Activated CD4-positive, alpha-beta T cell treated with anti-CD3 and anti-CD28 coated beads, Interleukin-2, Interleukin-6, amounts not matched to agents 100 ng/mL and 50 ng/mL, durations not matched to agents 16 hours and 8 hours (primary cell): ENCODE measurements at regions not wholly inside any gene's neighbourhood (a gene's known extent, or its start where the extent isn't known, plus 50 kb on each side); places are given as distances from the start of the nearest gene placed in this dataset.

Source experiments
- DNase-seq: peaks from one replicate; pipeline ENCODE4 v3.0.0-alpha.2; 2020

DNA sequence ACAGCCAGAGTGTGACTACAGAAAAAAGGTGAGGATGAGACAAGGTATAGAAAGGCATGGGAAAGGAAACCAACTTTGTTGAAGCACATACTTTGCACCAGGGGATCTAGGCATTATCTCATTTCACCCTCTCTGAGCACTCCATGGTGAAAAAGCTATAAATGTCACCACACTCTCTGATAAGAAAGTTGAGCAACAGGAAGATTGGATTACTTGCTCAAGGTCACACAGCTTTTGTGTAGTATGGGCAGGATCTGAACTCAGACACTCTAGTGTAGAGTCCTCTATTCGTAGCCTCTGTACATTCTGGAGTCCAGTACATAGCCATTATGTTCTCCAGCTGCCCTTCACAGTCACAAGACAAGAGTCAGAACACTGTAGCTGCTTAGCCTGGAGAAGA, 163.4 kb upstream of the SEMA6D start:
- DNase-seq = no peak

DNA sequence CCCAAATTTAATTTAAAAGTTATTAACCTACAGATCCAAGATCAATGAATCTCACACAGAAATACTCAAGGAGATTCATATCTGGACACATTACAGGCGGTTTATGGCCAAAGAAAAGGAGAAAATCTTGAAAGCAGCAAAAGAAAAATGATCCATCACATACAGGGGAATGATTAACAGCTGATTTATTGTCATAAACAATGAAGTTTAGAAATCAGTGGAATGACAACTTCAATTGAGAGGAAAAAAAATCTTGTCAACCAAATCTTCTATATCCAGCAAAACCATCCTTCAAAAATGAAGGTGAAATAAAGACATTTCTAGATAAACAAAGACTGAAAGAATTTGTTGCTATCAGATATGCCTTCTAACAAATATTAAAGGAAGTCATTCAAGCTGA, 156.2 kb upstream of the SEMA6D start:
- DNase-seq = no peak

DNA sequence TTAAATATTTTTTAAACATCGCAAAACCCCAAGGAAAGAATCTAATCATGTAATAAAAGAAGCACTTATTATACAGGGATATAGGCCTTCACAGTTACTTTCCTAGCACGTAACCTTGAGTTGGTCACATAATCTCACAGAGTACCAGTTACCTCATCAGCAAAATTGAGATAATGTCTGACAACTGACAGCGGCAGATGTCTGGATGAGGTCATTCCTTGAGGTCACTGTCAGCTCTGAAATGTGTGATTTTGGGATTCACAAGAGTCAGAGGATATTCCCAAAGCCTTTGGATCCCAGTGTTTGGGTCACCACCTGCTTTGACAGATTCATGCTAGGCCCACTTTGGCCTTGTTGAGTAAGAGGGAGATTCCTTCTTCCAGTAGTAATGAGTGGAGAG, 151.4 kb upstream of the SEMA6D start:
- DNase-seq = no peak

DNA sequence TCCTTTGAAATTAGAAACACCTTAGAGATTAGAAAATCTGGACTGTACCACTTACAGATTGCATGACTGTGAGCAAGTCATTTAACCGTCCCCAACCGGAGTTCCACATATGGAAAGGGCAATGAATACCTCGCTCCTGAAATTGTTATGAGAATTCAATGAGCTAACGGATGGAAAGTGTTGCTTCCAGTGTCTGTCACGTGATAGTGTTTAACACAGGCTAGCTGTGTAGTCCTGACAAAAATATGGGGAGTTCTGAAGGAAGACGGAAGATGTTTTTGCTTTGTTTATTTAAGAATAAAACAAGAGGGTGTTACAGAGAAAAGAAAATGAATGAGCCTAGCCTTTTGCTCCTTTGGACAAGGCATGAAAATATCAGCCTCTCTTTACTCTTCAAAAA, 150.7 kb upstream of the SEMA6D start:
- DNase-seq = no peak

DNA sequence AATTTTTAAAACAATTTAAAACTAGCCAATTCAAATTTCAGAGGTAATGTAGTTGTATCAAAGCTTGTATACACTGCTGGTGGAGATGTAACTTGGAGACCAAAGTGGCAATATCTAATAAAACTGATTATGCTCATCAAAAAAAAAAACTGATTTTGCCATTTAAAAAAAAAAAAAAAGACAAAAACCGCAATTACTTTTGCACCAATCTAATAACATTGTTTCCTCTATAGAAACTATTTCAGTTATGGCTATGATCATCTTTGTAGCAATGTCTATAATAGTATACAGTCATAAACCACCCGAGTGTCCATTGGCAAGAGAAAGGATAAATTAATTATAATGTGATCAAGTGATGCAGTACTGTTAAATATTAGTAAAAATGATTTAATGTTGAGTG, 149.3 kb upstream of the SEMA6D start:
- no peak for DNase-seq

DNA sequence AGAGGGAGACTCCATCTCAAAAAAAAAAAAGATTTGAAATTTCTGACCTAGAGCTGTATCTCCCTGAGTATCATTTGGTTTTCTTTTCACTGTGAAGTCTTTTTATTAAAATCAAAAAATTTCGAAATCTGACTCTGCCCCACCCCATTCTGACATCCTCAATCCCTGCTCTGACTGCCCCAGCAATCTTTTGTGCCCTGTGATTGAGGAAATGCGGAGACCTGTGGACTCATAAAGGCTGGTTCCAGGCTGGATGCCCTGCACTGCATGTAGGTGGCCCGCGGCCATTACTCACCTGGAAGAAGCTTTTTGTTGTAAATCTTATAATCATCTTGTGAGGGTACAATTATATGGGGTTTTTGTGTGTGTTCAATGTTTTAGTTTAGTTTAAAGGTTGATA, 147.3 kb upstream of the SEMA6D start:
- no peak for DNase-seq

DNA sequence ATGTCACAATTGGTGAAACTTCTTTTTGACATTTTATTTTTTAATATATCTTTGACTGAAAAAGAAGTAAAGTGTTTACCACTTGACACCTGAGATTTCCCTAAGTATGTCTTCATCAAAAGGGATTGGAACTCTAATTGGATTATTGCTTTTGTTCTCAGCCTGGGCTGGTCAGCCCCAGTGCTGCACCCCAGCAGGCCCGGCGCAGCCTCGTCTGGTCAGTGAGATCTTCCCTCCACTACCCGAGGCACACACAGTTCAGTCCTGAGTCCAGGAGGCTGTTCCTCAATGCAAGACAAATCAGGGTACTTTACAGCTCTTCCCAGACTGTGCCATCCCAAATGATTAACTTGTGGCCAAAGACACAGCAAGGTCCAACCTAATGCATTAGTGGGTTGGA, 146.9 kb upstream of the SEMA6D start:
- no peak for DNase-seq

DNA sequence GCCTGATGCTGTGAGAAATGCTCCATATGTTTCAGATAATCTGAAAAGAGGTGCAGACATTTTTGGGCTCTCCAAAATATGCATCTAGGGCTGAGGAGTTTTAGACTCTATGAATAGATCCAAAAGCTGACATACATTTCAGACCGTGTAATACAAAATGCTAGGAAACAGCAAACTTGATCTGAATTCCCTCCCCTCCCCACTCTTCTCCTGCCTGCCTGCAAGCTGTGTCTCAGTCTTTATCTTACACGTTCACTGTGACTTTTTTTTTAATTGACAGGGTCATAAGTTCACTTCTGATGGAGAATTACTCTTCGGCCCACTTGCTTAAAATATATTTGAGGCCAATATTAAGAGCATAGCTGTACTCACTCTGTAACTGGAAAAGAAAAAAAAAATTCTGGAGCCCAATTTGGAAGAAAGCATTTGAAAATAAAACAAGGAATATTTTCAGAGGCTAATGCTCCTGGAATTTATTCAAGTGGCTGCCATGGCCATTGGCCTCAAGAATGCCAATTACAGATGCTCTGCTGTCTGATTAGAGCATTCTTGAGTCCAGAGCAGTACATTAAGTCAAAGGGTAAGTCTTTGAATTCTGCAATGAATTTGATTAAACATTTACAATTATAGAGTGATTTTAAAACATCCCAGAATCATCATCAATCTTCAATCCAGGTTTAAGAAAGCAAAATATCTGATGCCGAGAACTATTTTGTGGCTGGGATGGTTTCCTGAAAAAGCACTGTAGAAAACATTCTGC, 146.2 kb upstream of the SEMA6D start:
- no peak for DNase-seq

DNA sequence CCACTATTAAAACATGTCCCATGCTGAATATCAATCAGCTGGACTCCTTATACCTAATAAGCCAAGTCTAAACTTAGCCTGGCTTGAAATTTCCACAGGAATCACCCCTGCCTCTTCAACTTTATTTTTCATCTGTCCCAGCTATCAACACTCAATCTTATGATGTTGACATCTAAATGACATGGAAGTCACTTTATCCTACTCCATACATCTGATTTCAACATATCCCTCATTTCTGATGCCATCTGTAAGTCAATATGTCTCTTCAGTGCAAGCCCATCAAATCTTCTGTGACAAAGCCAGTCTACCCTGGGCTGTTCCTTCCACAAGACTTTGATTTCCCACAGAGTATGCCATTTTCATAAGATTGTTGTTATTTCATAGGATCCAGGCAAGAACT, 143.6 kb upstream of the SEMA6D start:
- no peak for DNase-seq

DNA sequence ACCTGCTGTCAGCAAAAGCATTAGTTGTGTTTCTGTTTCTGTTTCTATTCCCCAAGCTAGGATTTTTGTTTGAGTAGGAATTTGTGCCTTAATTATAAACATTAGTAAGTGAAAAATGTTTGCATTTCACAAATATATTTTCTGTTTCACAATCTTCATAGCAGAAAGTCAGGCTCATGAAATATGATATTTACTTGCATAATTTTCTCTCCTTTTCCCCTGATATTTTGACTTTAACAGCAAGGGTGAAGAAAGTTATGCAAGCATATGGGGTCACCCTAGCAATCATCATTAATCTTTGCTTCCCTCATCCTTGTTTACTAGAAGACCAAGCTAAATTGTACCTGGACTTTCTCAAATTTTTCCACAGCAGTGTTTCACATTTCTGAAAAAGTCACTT, 140.3 kb upstream of the SEMA6D start:
- DNase-seq = no peak

DNA sequence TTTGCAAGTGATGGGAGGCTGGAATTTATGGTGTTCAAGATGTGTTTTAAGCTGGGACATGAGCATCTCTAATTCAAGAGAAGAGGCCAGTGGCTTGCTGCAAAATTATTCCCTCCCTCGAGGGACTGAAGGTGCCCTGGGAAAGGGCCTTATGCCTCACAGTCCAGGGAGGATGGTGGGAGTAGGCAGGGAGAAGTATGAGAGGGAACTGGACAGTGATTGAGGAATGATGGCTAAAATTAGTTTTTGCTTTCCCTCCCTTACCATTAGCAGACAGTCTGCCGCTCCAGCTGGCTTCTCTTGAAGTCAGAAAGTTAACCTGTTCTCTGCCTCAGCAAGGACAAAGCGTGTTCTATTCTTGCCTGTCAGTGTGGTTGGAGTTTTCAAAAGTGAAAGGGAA, 139.8 kb upstream of the SEMA6D start:
- no peak for DNase-seq

DNA sequence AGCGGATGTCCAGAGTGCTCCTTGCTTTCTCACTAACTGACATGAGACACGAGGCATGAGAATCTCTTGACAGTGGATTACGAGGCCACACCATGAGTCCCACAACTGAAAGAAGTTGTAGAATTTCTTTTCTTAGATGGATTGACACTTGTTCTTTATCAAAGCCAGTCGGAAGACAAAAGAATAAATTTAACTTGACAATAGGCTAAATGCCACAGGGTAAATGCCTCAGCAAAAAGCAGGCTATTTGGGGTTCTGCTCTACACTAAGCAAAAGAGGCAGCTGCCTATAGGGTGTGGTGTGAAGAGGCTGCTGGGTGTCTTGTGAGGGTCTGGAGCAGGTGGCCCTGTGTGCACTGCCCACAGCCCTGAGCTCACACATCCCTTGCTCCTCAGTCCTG, 135.1 kb upstream of the SEMA6D start:
- no peak for DNase-seq

DNA sequence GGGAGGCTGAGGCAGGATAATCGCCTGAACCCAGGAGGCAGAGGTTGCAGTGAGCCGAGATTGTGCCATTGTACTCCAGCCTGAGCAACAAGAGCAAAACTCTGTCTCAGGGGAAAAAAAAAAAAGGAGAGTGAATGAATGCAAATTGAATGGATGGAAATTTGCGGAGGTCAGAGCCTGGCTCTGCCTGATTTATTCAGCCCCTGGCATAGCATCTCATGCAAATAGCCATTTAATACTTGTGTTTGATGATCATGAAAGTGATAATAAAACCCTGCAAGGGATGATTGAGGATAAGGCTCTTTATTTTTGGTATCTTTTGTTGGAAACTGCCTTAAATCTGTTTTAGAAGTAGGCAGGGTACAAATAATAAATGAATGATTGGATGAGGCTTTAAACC, 133.0 kb upstream of the SEMA6D start:
- no peak for DNase-seq

DNA sequence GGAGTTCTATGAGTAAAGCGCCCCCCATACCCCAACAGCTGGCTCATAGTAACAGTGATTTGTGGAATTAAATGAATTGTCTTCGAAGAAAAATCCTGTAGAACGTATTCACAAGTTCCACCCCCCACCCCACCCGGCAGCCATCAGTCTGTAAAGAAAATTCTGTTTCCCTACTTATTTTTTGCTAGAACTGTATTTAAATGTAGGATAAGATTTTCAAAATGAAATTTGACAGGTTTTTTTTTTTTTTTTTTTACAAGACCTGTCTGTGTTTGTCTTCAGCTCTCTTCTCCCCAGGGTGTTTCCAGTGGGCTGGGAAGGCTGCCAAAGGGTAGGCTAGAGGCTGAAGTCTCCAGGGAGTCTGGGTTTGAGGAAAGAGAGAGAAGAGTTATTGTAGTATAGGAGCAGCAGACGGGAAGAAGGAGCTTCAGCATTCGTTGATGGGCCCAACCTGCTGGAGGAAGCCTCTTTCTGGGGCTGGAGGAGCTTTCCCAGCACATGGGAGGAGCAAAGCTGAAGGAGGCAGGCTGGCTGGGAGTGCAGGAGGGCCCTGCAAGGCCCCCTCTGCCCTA, 130.6 kb upstream of the SEMA6D start:
- no peak for DNase-seq

DNA sequence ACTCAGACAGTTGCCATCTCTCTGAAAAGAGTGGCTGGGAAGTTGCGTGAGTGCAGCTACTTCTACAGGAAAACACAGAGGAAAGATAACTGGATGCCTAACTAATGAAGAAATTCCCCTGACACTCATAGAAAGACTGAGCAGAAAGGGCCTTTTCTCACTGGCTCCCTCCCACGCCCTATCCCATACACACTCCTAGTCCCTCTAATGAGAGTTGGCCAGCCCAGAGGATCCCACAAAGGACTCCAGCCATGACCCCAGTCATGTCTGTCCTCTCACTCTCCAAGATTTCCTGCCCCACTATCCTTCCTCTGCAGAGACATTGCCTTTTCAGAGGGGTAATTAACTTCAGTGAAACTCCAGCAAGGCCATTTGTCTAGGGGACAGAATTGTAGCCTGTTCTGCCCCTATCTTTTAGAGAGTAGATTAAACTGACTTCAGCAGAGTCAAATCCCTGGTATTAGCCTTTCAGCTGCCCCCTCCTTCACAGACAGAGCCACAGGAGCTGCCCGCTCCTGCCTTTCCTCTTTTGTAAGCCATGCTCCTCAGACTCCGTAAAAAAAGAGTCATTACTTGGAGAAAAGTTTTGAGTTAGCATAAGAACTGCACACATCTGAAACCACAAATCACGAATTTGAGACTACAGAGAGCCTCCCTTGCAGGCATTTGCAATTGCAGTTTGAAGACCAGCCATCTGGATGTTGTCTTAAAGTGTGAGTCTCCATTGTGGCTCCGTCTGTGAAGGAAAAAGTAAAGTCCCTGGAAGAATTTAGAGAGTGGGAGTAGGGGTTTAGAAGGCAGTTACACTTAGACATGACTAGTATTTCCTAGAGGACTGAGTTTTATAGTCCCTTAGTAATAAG, 129.1 kb upstream of the SEMA6D start:
- DNase-seq = no peak

DNA sequence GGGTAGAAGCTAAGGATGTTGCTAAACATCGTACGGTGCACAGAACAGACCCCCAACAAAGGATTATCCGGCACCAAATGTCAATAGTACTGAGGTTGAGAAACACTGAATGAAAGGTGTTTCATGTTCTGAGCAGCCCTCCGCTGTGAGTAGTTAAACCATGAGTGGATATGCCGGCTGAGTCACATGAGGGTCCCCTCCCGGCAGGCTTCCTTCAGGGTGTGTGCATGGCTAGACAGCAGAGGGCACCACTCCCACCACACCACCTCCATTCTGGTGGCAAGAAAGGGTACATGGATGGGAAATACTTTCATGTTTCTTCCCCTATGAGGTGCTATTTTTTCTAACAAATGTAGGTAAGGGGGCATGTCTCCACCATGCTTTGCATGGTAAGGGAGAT, 128.3 kb upstream of the SEMA6D start:
- no peak for DNase-seq

DNA sequence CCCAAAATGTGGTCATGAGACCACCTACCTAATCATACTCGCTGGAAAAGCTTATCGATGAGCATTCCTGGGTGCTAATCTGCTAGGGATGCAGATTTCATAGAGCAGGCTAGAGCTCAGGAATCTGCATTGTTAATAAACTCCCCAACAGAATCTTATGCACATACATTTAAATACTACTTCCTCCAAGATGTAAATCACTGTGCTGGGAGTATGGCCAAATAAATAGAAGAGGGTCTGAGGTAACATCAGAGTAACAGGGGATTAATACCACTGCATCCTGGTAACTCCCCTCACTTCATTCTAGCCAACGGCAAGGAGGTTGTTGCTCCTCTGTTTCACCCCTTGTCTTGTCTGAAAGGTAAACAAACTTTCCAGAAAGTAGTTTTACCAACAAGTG, 118.3 kb upstream of the SEMA6D start:
- DNase-seq = no peak

DNA sequence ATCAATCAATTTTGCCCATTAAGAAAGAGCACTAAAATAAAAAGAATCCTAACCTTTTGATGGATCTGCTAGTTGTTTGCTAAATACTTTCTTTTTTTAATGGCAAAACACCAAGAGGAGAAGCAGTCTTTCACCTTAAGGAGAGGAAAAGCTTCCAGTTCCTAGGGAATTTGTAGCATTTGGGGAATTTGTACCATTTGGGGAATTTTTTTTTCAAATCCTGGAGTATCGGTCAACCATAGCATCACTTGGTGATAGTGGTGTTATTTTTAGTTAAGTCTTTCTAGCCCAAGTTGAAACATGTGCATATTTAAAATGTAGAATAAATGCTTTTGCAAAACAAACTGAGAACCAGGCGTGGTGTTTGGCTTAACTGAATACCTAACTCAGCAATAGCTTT, 117.5 kb upstream of the SEMA6D start:
- no peak for DNase-seq

DNA sequence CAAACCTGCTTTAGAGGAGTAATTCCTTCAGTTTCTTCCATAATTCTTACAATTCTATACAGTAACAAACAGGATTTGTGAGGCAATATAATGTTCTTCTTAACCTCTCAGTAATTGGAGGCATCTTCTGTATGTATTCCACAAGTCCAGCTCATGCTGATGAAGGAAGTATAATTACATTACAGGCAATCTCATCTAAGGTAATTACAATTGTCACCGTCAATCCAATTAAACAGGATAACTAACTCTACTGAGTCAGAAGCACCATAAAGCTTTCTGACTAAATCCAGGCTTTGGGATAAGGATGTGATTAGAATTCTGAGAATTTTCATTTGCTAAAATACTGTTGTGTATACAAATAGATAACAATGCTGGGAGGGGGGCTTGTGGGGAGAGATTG, 115.2 kb upstream of the SEMA6D start:
- no peak for DNase-seq

DNA sequence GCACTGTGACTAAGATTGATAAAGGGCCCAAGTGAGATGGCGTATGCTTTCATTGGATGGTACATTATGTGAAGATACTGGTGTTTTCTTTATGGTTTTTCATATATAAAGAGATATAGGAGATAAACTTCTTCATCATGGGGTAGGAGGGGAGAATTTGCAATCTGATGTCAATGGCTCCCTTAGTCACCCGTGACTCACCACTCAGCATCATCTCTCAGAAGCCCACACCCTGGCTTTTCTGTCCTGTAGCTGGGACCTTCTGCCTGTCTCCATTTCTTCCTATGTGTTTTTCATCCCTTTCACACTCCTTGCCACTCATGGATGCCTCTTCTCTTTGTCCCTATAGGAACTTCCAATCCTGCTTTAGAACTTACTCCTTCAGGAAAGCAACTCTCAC, 114.3 kb upstream of the SEMA6D start:
- DNase-seq = no peak

DNA sequence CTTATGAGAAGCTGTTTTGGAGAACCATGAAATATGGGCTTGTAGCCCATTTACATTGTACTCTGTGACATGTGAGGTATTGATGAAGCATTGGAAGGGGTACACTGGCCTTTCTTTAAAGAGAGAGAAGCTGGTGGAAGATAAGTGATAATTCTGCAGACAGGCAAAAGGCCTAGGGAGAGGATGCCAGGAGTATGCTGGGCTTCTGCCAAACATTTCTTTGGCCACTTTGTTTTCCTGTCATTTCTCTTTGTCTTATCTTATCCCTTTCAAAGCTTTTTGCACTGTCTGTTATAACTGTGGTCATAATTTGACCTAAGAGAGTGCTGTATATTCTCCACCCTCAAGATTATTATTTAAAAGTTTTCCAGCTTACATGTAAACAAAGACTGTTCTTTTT, 109.6 kb upstream of the SEMA6D start:
- DNase-seq = no peak

DNA sequence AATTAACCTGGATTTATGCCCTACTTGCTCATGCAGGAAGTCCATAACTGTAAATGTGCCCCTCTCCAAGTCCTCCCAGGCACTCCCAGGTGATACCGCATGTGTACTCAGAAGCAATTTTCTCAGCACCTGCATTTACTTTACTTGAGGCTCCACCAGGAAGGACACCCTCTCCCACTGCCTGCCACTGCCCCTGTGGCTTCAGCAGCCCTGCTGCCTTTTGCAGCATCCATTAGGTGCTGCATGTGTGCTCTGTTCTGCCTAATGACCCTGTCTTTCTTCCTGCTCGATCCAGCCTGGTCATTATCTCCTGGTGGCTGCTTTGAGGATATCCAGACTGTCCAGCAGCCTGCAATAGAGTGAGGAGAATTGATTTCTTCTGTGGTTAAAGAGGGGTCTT, 107.6 kb upstream of the SEMA6D start:
- DNase-seq = no peak

DNA sequence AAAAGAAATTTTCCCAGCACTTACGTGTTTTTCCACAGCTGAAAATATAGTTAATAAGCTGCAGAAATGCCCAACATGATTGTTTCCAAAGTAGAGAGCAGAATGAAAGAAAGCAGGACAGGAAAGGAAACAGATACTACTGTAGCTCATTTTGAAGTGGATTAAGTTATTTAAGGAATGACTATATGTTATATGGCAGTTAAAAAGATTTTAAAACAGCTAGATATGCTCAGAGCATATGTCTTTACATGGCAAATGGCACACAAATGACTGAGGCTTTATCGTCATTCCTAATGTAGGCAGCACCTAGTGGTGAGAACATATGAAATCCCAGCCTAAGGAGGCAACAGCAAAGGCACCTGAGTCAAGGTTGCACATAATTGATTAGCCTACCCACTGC, 106.6 kb upstream of the SEMA6D start:
- DNase-seq = no peak

DNA sequence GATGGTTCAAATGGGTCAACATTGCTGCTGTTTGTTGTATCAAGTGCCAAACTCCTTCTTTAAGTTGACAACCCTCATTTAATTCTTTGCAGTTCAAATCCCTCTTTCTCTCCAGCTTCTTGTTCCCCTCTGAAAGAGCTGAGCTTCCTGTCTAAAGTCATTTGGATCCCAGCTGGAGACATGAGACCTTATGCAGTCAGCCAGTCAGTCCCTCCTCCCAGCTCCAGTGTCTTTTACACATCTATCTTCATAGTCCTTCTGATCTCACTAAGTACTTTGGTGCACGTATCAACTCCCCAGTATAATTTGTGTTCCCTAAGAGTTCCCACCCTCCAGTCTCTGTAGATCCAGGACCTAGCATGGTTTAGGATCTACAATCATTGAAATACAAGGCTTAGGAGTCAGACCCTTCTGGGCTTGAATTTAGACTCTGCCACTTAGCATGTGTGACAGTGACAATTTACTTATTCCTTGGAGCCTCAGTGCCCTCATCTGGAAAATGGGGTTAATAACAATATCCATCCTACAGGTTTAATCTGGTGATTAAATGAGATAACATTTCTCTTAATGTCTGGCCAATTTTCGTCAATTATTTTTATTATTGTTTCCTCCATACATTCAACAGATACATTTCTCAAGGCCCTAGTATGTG, 102.8 kb upstream of the SEMA6D start:
- no peak for DNase-seq
